Peyer's patch (tissue), 4 donors: ENCODE measurements at regions not wholly inside any gene's neighbourhood (a gene's known extent, or its start where the extent isn't known, plus 50 kb on each side); places are given as distances from the start of the nearest gene placed in this dataset.

Experiments
- CTCF ChIP-seq, 6 experiments: fragments of 450-650 bp in 4 of 6; fragments of 200-600 bp in 2 of 6; sonication (generic) in 1 of 6; IDR thresholded peaks; one replicate each; pipeline ENCODE4 v1.5.1; 2017 to 2019; ENCODE audit warnings: antibody characterized with exemption in 6 of 6, mild to moderate bottlenecking in 3 of 6, moderate library complexity in 1 of 6
- POLR2A ChIP-seq, 2 donors: fragments of 450-650 bp; IDR thresholded peaks; one replicate each; pipeline ENCODE4 v1.5.1; 2017; ENCODE audit warnings: antibody characterized with exemption in 2 of 2, mild to moderate bottlenecking in 2 of 2, moderate library complexity in 2 of 2

GRCh38 chr6:126133984-126134383 is 147.6 kb downstream of the TRMT11 start:
- TF ChIP-seq POLR2A (IDR thresholded peaks at IDR 0.05) (no peak), CTCF (IDR thresholded peaks at IDR 0.05) (no peak)
